Thyroid gland (tissue), 4 donors: ENCODE measurements at regions not wholly inside any gene's neighbourhood (a gene's known extent, or its start where the extent isn't known, plus 50 kb on each side); places are given as distances from the start of the nearest gene placed in this dataset.
A peak's percentile ranks its signal among the peaks of the same experiment; 100 is the strongest.

Experiments
- DNase-seq, 2 donors: peaks; one replicate each; pipeline ENCODE4 v3.0.0-alpha.2; 2019
- H3K27ac ChIP-seq, 3 donors: fragments of 200-600 bp; sonication (generic); 1 replicate in 2 of 3; 2 replicates in 1 of 3; pipeline ENCODE4 v1.5.1; 2016 to 2019; ENCODE audit warnings: mild to moderate bottlenecking in 1 of 3, moderate library complexity in 1 of 3
- H3K27me3 ChIP-seq: fragments of 200-600 bp; sonication (generic); one replicate; pipeline ENCODE4 v1.5.1; 2019
- H3K36me3 ChIP-seq, 2 donors: fragments of 200-600 bp; sonication (generic); one replicate each; pipeline ENCODE4 v1.5.1; 2016 to 2019
- H3K4me1 ChIP-seq, 2 donors: fragments of 200-600 bp; sonication (generic); one replicate each; pipeline ENCODE4 v1.5.1; 2017 to 2019
- H3K4me3 ChIP-seq, 3 donors: fragments of 200-600 bp; sonication (generic); replicated peaks in 1 of 3; 1 replicate in 2 of 3; 2 replicates in 1 of 3; pipeline ENCODE4 v1.5.1; 2016; ENCODE audit warnings: mild to moderate bottlenecking in 1 of 3
- H3K9me3 ChIP-seq: fragments of 200-600 bp; sonication (generic); one replicate; pipeline ENCODE4 v1.5.1; 2017
- CTCF ChIP-seq, 6 experiments: fragments of 200-600 bp in 3 of 6; fragments of 450-650 bp in 3 of 6; sonication (generic) in 3 of 6; IDR thresholded peaks; one replicate each; pipeline ENCODE4 v1.5.1; 2016 to 2019; ENCODE audit warnings: antibody characterized with exemption in 6 of 6, mild to moderate bottlenecking in 2 of 6, inconsistent platforms in 1 of 6, moderate library complexity in 1 of 6
- POLR2A ChIP-seq, 2 donors: fragments of 450-650 bp; IDR thresholded peaks; one replicate each; pipeline ENCODE4 v1.6.1; 2017; ENCODE audit warnings: antibody characterized with exemption in 2 of 2, mild to moderate bottlenecking in 2 of 2, moderate library complexity in 1 of 2
- WGBS, 2 donors: methylation state at CpG; one replicate each; pipeline ENCODE4 v1.1.5; 2017; 5-methylcytosine and 5-hydroxymethylcytosine counted together
- intact Hi-C: fragments of 100-400 bp; cut with DNase I; formaldehyde crosslinking; loops from one replicate; pipeline ENCODE4 v1.15.1; 2023

DNA sequence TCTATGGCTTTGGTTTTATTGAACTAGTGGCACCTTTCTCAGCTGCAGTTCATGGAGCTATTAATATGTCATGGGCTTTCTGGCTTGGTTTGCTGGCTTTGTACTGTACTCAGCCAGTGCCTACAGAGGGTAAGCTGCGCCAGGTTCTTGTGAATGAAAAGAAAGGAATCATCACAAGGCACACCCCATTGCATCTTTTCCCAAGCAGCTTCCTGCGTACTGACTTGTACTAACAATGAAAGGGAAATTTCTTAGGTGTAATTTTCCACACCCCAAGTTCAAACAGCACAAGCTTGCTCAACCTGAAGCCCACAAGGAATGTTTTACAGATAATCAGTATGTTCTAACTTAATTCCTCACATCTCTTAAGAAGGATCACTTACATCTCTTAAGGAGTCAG is 78.0 kb upstream of the TNFSF18 start:
- DNase-seq, result no peak
- TF ChIP-seq CTCF (IDR thresholded peaks at IDR 0.05) (no peak), POLR2A (IDR thresholded peaks at IDR 0.05) (no peak)
- intact Hi-C loops, result no loop called here
- no peaks in the 10 kb centered on the region for H3K27me3 ChIP-seq
- 87% methylated on average over 2 of the region's 2 CpGs for whole genome bisulfite sequencing, 2 donors
- H3K4me3 ChIP-seq, result no peak overlapping the region
- no peaks in the 10 kb centered on the region for H3K9me3 ChIP-seq
- no peaks in the 10 kb centered on the region for H3K4me1 ChIP-seq
- no peak overlapping the region for H3K27ac ChIP-seq
- no peaks in the 10 kb centered on the region for H3K36me3 ChIP-seq

DNA sequence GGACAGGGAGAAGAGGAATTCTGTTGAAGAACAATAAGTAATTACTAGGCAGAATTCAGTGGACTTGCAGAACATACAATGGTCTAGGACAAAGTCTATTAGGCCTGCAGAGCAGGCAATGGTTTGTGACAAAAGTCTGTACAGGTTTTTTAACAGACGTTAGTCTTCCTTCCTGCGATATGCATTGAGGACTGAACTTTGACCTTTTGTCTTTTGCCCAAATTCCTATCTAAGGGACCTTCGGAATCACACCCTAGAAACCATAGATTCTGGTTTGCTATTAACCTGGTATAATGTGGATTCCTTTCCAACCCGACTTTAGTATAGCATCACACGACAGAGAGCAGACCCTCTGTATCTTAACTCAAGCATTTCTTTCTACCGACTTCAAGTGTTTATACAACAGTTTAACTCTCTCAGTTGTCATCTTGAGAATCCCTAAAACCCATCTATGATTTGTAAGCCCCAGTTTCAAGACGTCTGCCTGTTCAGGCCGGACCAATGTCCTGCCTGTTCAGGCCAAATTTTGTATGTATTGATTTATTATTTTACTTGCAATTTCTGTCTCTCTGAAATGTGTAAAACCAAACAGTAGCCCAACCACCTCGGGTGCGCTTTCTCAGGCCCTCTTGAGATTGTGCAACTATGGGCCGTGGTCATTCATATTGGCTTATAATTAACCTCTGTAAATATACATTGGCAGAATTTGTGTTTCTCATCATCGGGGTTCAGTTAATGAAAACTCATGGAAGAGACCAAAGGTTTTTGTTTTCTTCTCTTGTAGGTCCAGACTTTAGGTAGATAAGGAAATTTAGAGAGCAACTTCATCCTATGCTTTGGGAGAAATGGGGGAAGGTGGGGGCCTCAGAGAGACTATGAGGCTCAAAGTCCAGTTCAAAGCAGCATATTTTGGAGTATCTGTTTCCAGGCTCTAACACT is 76.9 kb upstream of the TNFSF18 start:
- Histone ChIP-seq H3K4me1 (peaks cover 9 to 11% of the 10 kb centered on the region in 2 donors), H3K27ac (no peak overlapping the region), H3K36me3 (no peaks in the 10 kb centered on the region), H3K9me3 (no peaks in the 10 kb centered on the region), H3K27me3 (no peaks in the 10 kb centered on the region), H3K4me3 (no peak overlapping the region)
- DNase-seq, result no peak
- WGBS, 2 donors, result 83 to 86% methylated on average over 12 of the region's 12 CpGs
- TF ChIP-seq POLR2A (IDR thresholded peaks at IDR 0.05) (no peak), CTCF (IDR thresholded peaks at IDR 0.05) (no peak)
- intact Hi-C loops, result no loop called here

DNA sequence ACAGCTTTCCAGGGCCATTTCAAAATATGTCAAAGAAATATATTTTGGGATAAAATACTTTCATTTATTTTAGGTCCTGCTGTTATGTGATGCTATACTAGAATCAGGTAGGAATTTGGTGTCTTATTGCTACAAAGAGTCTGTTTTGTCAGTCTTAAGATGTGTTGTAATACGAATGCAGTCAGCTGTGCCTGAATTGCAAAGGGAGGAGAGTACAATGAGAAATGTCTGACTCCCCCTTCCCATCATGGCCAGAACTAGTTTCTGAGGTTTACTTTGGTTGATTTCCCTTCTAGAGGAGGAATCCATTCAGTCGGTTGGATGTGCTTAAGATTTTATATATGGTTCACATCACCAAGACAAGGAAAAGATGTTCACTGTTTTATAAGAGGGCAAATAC is 75.7 kb upstream of the TNFSF18 start:
- no peak overlapping the region for H3K27ac ChIP-seq
- no peaks in the 10 kb centered on the region for H3K27me3 ChIP-seq
- no peaks in the 10 kb centered on the region for H3K9me3 ChIP-seq
- no peak for DNase-seq
- WGBS, 2 donors, result 31 to 52% methylated on average over 2 of the region's 2 CpGs
- no peaks in the 10 kb centered on the region for H3K36me3 ChIP-seq
- peaks cover 13 to 17% of the 10 kb centered on the region in 2 donors for H3K4me1 ChIP-seq
- no peak overlapping the region for H3K4me3 ChIP-seq
- TF ChIP-seq POLR2A (IDR thresholded peaks at IDR 0.05), result no peak
- no peak for TF ChIP-seq CTCF (IDR thresholded peaks at IDR 0.05)
- intact Hi-C loops, result no loop called here

- DNase-seq, result peak; percentile 28 to 41
- TF ChIP-seq CTCF (IDR thresholded peaks at IDR 0.05), result no peak
- no peak for TF ChIP-seq POLR2A (IDR thresholded peaks at IDR 0.05)
- Histone ChIP-seq H3K36me3 (no peaks in the 10 kb centered on the region), H3K4me3 (no peak overlapping the region), H3K4me1 (peaks cover 13 to 17% of the 10 kb centered on the region in 2 donors), H3K9me3 (no peaks in the 10 kb centered on the region), H3K27me3 (no peaks in the 10 kb centered on the region), H3K27ac (peak overlapping the region; percentile 47 to 71 (median 67))
- intact Hi-C loops, result no loop called here
- 36 to 39% methylated on average over 12 of the region's 12 CpGs for WGBS, 2 donors
Observed at GRCh38 chr1:173122958-173123852, 72.5 kb upstream of the TNFSF18 start.
